ENCODE measurements at regions not wholly inside any gene's neighbourhood (a gene's known extent, or its start where the extent isn't known, plus 50 kb on each side); places are given as distances from the start of the nearest gene placed in this dataset.
"Not testable (repeated sequence)": the region's sequence is repeated elsewhere in the genome, so short reads cannot be mapped to it uniquely, and the experiment has no call there.

GRCh38 chr7:131943211-131943610 is 386.8 kb upstream of the PODXL start:
- Histone ChIP-seq H3K36me3 (ENCODE audit: control insufficient read depth in 3 of 3, insufficient read depth in 3 of 3, low read length in 3 of 3) (no peaks in the 10 kb centered on the region), H3K27me3 (ENCODE audit: control insufficient read depth in 3 of 3, insufficient read depth in 3 of 3, low read length in 3 of 3) (peaks cover 0 to 7% (median 2%) of the 10 kb centered on the region in 3 donors), H3K27ac (ENCODE audit: low read depth, low read length) (no peak overlapping the region), H3K4me1 (ENCODE audit: control insufficient read depth in 3 of 3, insufficient read depth in 3 of 3, low read length in 3 of 3) (peaks cover 2 to 30% (median 30%) of the 10 kb centered on the region in 3 donors), H3K4me3 (ENCODE audit: low read length in 3 of 3) (no peak overlapping the region), H3K9ac (ENCODE audit: low read depth in 1 of 3, low read length in 3 of 3) (no peak overlapping the region), H3K9me3 (ENCODE audit: control insufficient read depth in 3 of 3, low read length in 3 of 3) (no peaks in the 10 kb centered on the region)

GRCh38 chr7:131942287-131943150 is 386.1 kb upstream of the PODXL start:
- Histone ChIP-seq H3K4me3 (ENCODE audit: low read length in 3 of 3) (no peak overlapping the region), H3K27ac (ENCODE audit: low read depth, low read length) (no peak overlapping the region), H3K9ac (ENCODE audit: low read depth in 1 of 3, low read length in 3 of 3) (no peak overlapping the region), H3K4me1 (ENCODE audit: control insufficient read depth in 3 of 3, insufficient read depth in 3 of 3, low read length in 3 of 3) (peaks cover 2 to 30% (median 30%) of the 10 kb centered on the region in 3 donors), H3K36me3 (ENCODE audit: control insufficient read depth in 3 of 3, insufficient read depth in 3 of 3, low read length in 3 of 3) (no peaks in the 10 kb centered on the region), H3K9me3 (ENCODE audit: control insufficient read depth in 3 of 3, low read length in 3 of 3) (no peaks in the 10 kb centered on the region), H3K27me3 (ENCODE audit: control insufficient read depth in 3 of 3, insufficient read depth in 3 of 3, low read length in 3 of 3) (peaks cover 0 to 7% (median 2%) of the 10 kb centered on the region in 3 donors)

GRCh38 chr7:131941291-131941690 is 384.9 kb upstream of the PODXL start:
- H3K9ac ChIP-seq (ENCODE audit: low read depth in 1 of 3, low read length in 3 of 3), result no peak overlapping the region
- H3K4me1 ChIP-seq (ENCODE audit: control insufficient read depth in 3 of 3, insufficient read depth in 3 of 3, low read length in 3 of 3), result peaks cover 2 to 30% (median 30%) of the 10 kb centered on the region in 3 donors
- no peaks in the 10 kb centered on the region for H3K36me3 ChIP-seq (ENCODE audit: control insufficient read depth in 3 of 3, insufficient read depth in 3 of 3, low read length in 3 of 3)
- no peak overlapping the region for H3K27ac ChIP-seq (ENCODE audit: low read depth, low read length)
- no peak overlapping the region for H3K4me3 ChIP-seq (ENCODE audit: low read length in 3 of 3)
- H3K9me3 ChIP-seq (ENCODE audit: control insufficient read depth in 3 of 3, low read length in 3 of 3), result no peaks in the 10 kb centered on the region
- peaks cover 0 to 7% (median 2%) of the 10 kb centered on the region in 3 donors for H3K27me3 ChIP-seq (ENCODE audit: control insufficient read depth in 3 of 3, insufficient read depth in 3 of 3, low read length in 3 of 3)

GRCh38 chr7:131940621-131941165 is 384.3 kb upstream of the PODXL start:
- Histone ChIP-seq H3K27me3 (ENCODE audit: control insufficient read depth in 3 of 3, insufficient read depth in 3 of 3, low read length in 3 of 3) (peaks cover 0 to 2% (median 1%) of the 10 kb centered on the region in 3 donors), H3K9me3 (ENCODE audit: control insufficient read depth in 3 of 3, low read length in 3 of 3) (no peaks in the 10 kb centered on the region), H3K4me1 (ENCODE audit: control insufficient read depth in 3 of 3, insufficient read depth in 3 of 3, low read length in 3 of 3) (peaks cover 2 to 26% (median 25%) of the 10 kb centered on the region in 3 donors), H3K4me3 (ENCODE audit: low read length in 3 of 3) (no peak overlapping the region), H3K27ac (ENCODE audit: low read depth, low read length) (no peak overlapping the region), H3K36me3 (ENCODE audit: control insufficient read depth in 3 of 3, insufficient read depth in 3 of 3, low read length in 3 of 3) (no peaks in the 10 kb centered on the region), H3K9ac (ENCODE audit: low read depth in 1 of 3, low read length in 3 of 3) (no peak overlapping the region)

- H3K9ac ChIP-seq (ENCODE audit: low read depth in 1 of 3, low read length in 3 of 3); H3K27me3 ChIP-seq (ENCODE audit: control insufficient read depth in 3 of 3, insufficient read depth in 3 of 3, low read length in 3 of 3); H3K4me3 ChIP-seq (ENCODE audit: low read length in 3 of 3); H3K36me3 ChIP-seq (ENCODE audit: control insufficient read depth in 3 of 3, insufficient read depth in 3 of 3, low read length in 3 of 3); H3K27ac ChIP-seq (ENCODE audit: low read depth, low read length); H3K9me3 ChIP-seq (ENCODE audit: control insufficient read depth in 3 of 3, low read length in 3 of 3): not testable (repeated sequence)
- peaks cover 0 to 13% (median 12%) of the 10 kb centered on the region in 3 donors for H3K4me1 ChIP-seq (ENCODE audit: control insufficient read depth in 3 of 3, insufficient read depth in 3 of 3, low read length in 3 of 3)
Observed at GRCh38 chr7:131938788-131939187, 382.4 kb upstream of the PODXL start.

GRCh38 chr7:131937868-131938267 is 381.4 kb upstream of the PODXL start:
- Histone ChIP-seq H3K9ac (ENCODE audit: low read depth in 1 of 3, low read length in 3 of 3) (no peak overlapping the region), H3K27ac (ENCODE audit: low read depth, low read length) (no peak overlapping the region), H3K9me3 (ENCODE audit: control insufficient read depth in 3 of 3, low read length in 3 of 3) (no peaks in the 10 kb centered on the region), H3K36me3 (ENCODE audit: control insufficient read depth in 3 of 3, insufficient read depth in 3 of 3, low read length in 3 of 3) (no peaks in the 10 kb centered on the region), H3K4me3 (ENCODE audit: low read length in 3 of 3) (no peak overlapping the region), H3K4me1 (ENCODE audit: control insufficient read depth in 3 of 3, insufficient read depth in 3 of 3, low read length in 3 of 3) (peaks cover 0 to 6% (median 3%) of the 10 kb centered on the region in 3 donors), H3K27me3 (ENCODE audit: control insufficient read depth in 3 of 3, insufficient read depth in 3 of 3, low read length in 3 of 3) (no peaks in the 10 kb centered on the region)

GRCh38 chr7:131935180-131935579 is 378.8 kb upstream of the PODXL start:
- H3K36me3 ChIP-seq (ENCODE audit: control insufficient read depth in 3 of 3, insufficient read depth in 3 of 3, low read length in 3 of 3), result no peaks in the 10 kb centered on the region
- peaks cover 0 to 6% (median 3%) of the 10 kb centered on the region in 3 donors for H3K4me1 ChIP-seq (ENCODE audit: control insufficient read depth in 3 of 3, insufficient read depth in 3 of 3, low read length in 3 of 3)
- H3K27me3 ChIP-seq (ENCODE audit: control insufficient read depth in 3 of 3, insufficient read depth in 3 of 3, low read length in 3 of 3), result peaks cover 5 to 9% (median 5%) of the 10 kb centered on the region in 3 donors

GRCh38 chr7:131934452-131934851 is 378.0 kb upstream of the PODXL start:
- Histone ChIP-seq H3K27me3 (ENCODE audit: control insufficient read depth in 3 of 3, insufficient read depth in 3 of 3, low read length in 3 of 3) (peaks cover 5 to 11% (median 5%) of the 10 kb centered on the region in 3 donors), H3K27ac (ENCODE audit: low read depth, low read length) (no peak overlapping the region), H3K9ac (ENCODE audit: low read depth in 1 of 3, low read length in 3 of 3) (no peak overlapping the region), H3K4me1 (ENCODE audit: control insufficient read depth in 3 of 3, insufficient read depth in 3 of 3, low read length in 3 of 3) (peaks cover 0 to 6% (median 3%) of the 10 kb centered on the region in 3 donors), H3K36me3 (ENCODE audit: control insufficient read depth in 3 of 3, insufficient read depth in 3 of 3, low read length in 3 of 3) (no peaks in the 10 kb centered on the region), H3K9me3 (ENCODE audit: control insufficient read depth in 3 of 3, low read length in 3 of 3) (no peaks in the 10 kb centered on the region), H3K4me3 (ENCODE audit: low read length in 3 of 3) (no peak overlapping the region)

More at GRCh38 chr7:131935180-131935579, 378.8 kb upstream of the PODXL start:
- Histone ChIP-seq H3K9ac (ENCODE audit: low read depth in 1 of 3, low read length in 3 of 3) (no peak overlapping the region), H3K9me3 (ENCODE audit: control insufficient read depth in 3 of 3, low read length in 3 of 3) (no peaks in the 10 kb centered on the region), H3K4me3 (ENCODE audit: low read length in 3 of 3) (no peak overlapping the region), H3K27ac (ENCODE audit: low read depth, low read length) (no peak overlapping the region)

- Histone ChIP-seq H3K9ac (ENCODE audit: low read depth in 1 of 3, low read length in 3 of 3) (no peak overlapping the region), H3K27me3 (ENCODE audit: control insufficient read depth in 3 of 3, insufficient read depth in 3 of 3, low read length in 3 of 3) (peaks cover 5 to 11% (median 5%) of the 10 kb centered on the region in 3 donors), H3K9me3 (ENCODE audit: control insufficient read depth in 3 of 3, low read length in 3 of 3) (no peaks in the 10 kb centered on the region), H3K4me1 (ENCODE audit: control insufficient read depth in 3 of 3, insufficient read depth in 3 of 3, low read length in 3 of 3) (peaks cover 0 to 6% (median 3%) of the 10 kb centered on the region in 3 donors), H3K36me3 (ENCODE audit: control insufficient read depth in 3 of 3, insufficient read depth in 3 of 3, low read length in 3 of 3) (no peaks in the 10 kb centered on the region), H3K4me3 (ENCODE audit: low read length in 3 of 3) (no peak overlapping the region), H3K27ac (ENCODE audit: low read depth, low read length) (no peak overlapping the region)
Observed at GRCh38 chr7:131933751-131934289, 377.4 kb upstream of the PODXL start.

GRCh38 chr7:131933219-131933618 is 376.8 kb upstream of the PODXL start:
- peaks cover 5 to 11% (median 5%) of the 10 kb centered on the region in 3 donors for H3K27me3 ChIP-seq (ENCODE audit: control insufficient read depth in 3 of 3, insufficient read depth in 3 of 3, low read length in 3 of 3)
- H3K27ac ChIP-seq (ENCODE audit: low read depth, low read length); H3K9ac ChIP-seq (ENCODE audit: low read depth in 1 of 3, low read length in 3 of 3); H3K4me1 ChIP-seq (ENCODE audit: control insufficient read depth in 3 of 3, insufficient read depth in 3 of 3, low read length in 3 of 3); H3K4me3 ChIP-seq (ENCODE audit: low read length in 3 of 3); H3K9me3 ChIP-seq (ENCODE audit: control insufficient read depth in 3 of 3, low read length in 3 of 3); H3K36me3 ChIP-seq (ENCODE audit: control insufficient read depth in 3 of 3, insufficient read depth in 3 of 3, low read length in 3 of 3): not testable (repeated sequence)

Data from skeletal muscle tissue (tissue), 3 donors.